ENCODE measurements at regions not wholly inside any gene's neighbourhood (a gene's known extent, or its start where the extent isn't known, plus 50 kb on each side); places are given as distances from the start of the nearest gene placed in this dataset.

GRCh38 chr18:38709122-38709521 is 1143.5 kb upstream of the CELF4 start:
- TF ChIP-seq CTCF (IDR thresholded peaks at IDR 0.05; ENCODE audit: extremely low read depth, insufficient read depth, missing control alignments), result no peak
- no peak for DNase-seq (ENCODE audit: low spot score)
- in situ Hi-C loops (cut with MboI; ENCODE audit: low pct_unique_long_range_greater_than_20kb, low sequenced_read_pairs, unreplicated experiment), result no loop called here

- in situ Hi-C loops (cut with MboI; ENCODE audit: low pct_unique_long_range_greater_than_20kb, low sequenced_read_pairs, unreplicated experiment), result no loop called here
Observed at GRCh38 chr18:38706373-38706772, 1140.8 kb upstream of the CELF4 start.

GRCh38 chr18:38698088-38698487 is 1132.5 kb upstream of the CELF4 start:
- TF ChIP-seq CTCF (IDR thresholded peaks at IDR 0.05; ENCODE audit: extremely low read depth, insufficient read depth, missing control alignments), result no peak
- in situ Hi-C loops (cut with MboI; ENCODE audit: low pct_unique_long_range_greater_than_20kb, low sequenced_read_pairs, unreplicated experiment), result no loop called here
- DNase-seq (ENCODE audit: low spot score), result no peak

More at GRCh38 chr18:38706373-38706772, 1140.8 kb upstream of the CELF4 start:
- no peak for TF ChIP-seq CTCF (IDR thresholded peaks at IDR 0.05; ENCODE audit: extremely low read depth, insufficient read depth, missing control alignments)
- DNase-seq (ENCODE audit: low spot score), result no peak

GRCh38 chr18:38695559-38696280 is 1130.1 kb upstream of the CELF4 start:
- TF ChIP-seq CTCF (IDR thresholded peaks at IDR 0.05; ENCODE audit: extremely low read depth, insufficient read depth, missing control alignments), result no peak
- in situ Hi-C loops (cut with MboI; ENCODE audit: low pct_unique_long_range_greater_than_20kb, low sequenced_read_pairs, unreplicated experiment), result no loop called here
- no peak for DNase-seq (ENCODE audit: low spot score)

GRCh38 chr18:38693104-38693503 is 1127.5 kb upstream of the CELF4 start:
- in situ Hi-C loops (cut with MboI; ENCODE audit: low pct_unique_long_range_greater_than_20kb, low sequenced_read_pairs, unreplicated experiment), result no loop called here
- no peak for TF ChIP-seq CTCF (IDR thresholded peaks at IDR 0.05; ENCODE audit: extremely low read depth, insufficient read depth, missing control alignments)

GRCh38 chr18:38690626-38691025 is 1125.0 kb upstream of the CELF4 start:
- in situ Hi-C loops (cut with MboI; ENCODE audit: low pct_unique_long_range_greater_than_20kb, low sequenced_read_pairs, unreplicated experiment), result no loop called here
- TF ChIP-seq CTCF (IDR thresholded peaks at IDR 0.05; ENCODE audit: extremely low read depth, insufficient read depth, missing control alignments), result no peak
- no peak for DNase-seq (ENCODE audit: low spot score)

More at GRCh38 chr18:38693104-38693503, 1127.5 kb upstream of the CELF4 start:
- DNase-seq (ENCODE audit: low spot score), result no peak
